Uterus (tissue), 2 donors: ENCODE measurements at regions not wholly inside any gene's neighbourhood (a gene's known extent, or its start where the extent isn't known, plus 50 kb on each side); places are given as distances from the start of the nearest gene placed in this dataset.

Experiments used
- POLR2A ChIP-seq, 2 donors: fragments of 450-650 bp; IDR thresholded peaks; one replicate each; pipeline ENCODE4 v1.6.1; 2016; ENCODE audit warnings: antibody characterized with exemption in 2 of 2, mild to moderate bottlenecking in 1 of 2, moderate library complexity in 1 of 2
- TF ChIP-seq, protein P1 (sequence below), 4 experiments: fragments of 200-600 bp in 2 of 4; fragments of 450-650 bp in 2 of 4; sonication (generic) in 2 of 4; IDR thresholded peaks; one replicate each; pipeline ENCODE4 v1.5.1; 2016 to 2019; ENCODE audit warnings: antibody characterized with exemption in 4 of 4, mild to moderate bottlenecking in 2 of 4, moderate library complexity in 1 of 4

- TF ChIP-seq, protein P1, sequence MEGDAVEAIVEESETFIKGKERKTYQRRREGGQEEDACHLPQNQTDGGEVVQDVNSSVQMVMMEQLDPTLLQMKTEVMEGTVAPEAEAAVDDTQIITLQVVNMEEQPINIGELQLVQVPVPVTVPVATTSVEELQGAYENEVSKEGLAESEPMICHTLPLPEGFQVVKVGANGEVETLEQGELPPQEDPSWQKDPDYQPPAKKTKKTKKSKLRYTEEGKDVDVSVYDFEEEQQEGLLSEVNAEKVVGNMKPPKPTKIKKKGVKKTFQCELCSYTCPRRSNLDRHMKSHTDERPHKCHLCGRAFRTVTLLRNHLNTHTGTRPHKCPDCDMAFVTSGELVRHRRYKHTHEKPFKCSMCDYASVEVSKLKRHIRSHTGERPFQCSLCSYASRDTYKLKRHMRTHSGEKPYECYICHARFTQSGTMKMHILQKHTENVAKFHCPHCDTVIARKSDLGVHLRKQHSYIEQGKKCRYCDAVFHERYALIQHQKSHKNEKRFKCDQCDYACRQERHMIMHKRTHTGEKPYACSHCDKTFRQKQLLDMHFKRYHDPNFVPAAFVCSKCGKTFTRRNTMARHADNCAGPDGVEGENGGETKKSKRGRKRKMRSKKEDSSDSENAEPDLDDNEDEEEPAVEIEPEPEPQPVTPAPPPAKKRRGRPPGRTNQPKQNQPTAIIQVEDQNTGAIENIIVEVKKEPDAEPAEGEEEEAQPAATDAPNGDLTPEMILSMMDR (IDR thresholded peaks at IDR 0.05), result no peak
- TF ChIP-seq POLR2A (IDR thresholded peaks at IDR 0.05), result no peak
Measured at GRCh38 chr1:5756434-5757186, 235.6 kb downstream of the NPHP4 start.
